ENCODE measurements at regions not wholly inside any gene's neighbourhood (a gene's known extent, or its start where the extent isn't known, plus 50 kb on each side); places are given as distances from the start of the nearest gene placed in this dataset.

DNA sequence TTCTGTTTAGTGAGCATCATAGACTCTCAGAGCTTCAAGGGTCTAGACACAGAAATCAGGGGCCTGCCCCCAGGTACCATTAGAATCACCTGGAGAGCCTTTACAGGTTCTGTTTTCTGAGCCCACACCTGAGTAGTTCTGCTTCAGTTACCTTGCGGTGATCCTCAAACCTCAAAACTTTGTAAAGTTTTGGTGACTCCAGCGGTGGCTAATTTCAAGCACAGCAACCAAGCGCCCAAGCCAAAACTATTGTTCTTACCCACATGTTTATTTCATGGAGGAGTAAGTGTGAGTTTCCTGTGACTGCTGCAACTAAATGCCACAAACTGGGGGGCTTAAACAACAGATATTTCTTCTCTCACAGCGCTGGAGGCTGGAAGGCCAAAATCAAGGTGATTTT is 108.9 kb downstream of the FOXD1 start:
- Histone ChIP-seq H3K27ac (ENCODE audit: low read length) (no peak overlapping the region), H3K27me3 (ENCODE audit: control insufficient read depth, insufficient read depth, low read length) (no peaks in the 10 kb centered on the region), H3K4me3 (ENCODE audit: low read length) (no peak overlapping the region), H3K4me1 (ENCODE audit: control insufficient read depth, insufficient read depth, low read length) (no peaks in the 10 kb centered on the region), H3K36me3 (ENCODE audit: control insufficient read depth, insufficient read depth, low read length) (no peaks in the 10 kb centered on the region), H3K9me3 (ENCODE audit: control insufficient read depth, insufficient read depth, low read length) (no peaks in the 10 kb centered on the region)
- whole genome bisulfite sequencing (ENCODE audit: insufficient coverage, insufficient read length): no CpG with 5 or more reads among the region's 4 CpGs
- DNase-seq (ENCODE audit: low read depth, low spot score): no peak

DNA sequence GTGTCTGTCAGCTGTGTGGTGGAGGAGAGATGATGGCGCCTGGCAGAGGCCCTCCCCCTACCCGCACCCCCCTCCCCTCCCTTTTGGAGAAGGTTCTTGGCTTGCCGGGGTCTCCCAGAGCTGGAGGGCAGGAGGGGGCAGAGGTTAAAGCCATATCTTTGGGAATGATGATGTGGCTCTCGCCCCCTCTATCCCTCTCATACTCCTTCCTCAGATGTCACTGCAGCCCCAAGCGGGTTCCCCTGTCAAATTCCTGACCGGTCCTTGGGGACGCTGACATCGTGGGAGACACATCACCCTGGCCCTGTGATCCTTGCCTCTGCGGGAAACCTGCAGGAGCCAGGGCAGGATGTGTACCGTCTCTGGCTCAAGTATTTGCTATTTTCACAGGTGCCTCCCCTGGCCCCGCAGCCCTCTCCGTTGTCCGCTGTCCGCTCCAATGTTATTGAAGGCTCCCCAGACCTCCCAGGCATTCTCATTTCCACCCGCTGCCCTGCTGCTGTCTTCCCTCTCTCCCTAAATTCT is 109.5 kb downstream of the FOXD1 start:
- no peak overlapping the region for H3K27ac ChIP-seq (ENCODE audit: low read length)
- H3K4me3 ChIP-seq (ENCODE audit: low read length): no peak overlapping the region
- WGBS (ENCODE audit: insufficient coverage, insufficient read length): no CpG with 5 or more reads among the region's 15 CpGs
- DNase-seq (ENCODE audit: low read depth, low spot score): no peak
- H3K9me3 ChIP-seq (ENCODE audit: control insufficient read depth, insufficient read depth, low read length): no peaks in the 10 kb centered on the region
- no peaks in the 10 kb centered on the region for H3K27me3 ChIP-seq (ENCODE audit: control insufficient read depth, insufficient read depth, low read length)
- H3K36me3 ChIP-seq (ENCODE audit: control insufficient read depth, insufficient read depth, low read length): no peaks in the 10 kb centered on the region
- no peaks in the 10 kb centered on the region for H3K4me1 ChIP-seq (ENCODE audit: control insufficient read depth, insufficient read depth, low read length)

DNA sequence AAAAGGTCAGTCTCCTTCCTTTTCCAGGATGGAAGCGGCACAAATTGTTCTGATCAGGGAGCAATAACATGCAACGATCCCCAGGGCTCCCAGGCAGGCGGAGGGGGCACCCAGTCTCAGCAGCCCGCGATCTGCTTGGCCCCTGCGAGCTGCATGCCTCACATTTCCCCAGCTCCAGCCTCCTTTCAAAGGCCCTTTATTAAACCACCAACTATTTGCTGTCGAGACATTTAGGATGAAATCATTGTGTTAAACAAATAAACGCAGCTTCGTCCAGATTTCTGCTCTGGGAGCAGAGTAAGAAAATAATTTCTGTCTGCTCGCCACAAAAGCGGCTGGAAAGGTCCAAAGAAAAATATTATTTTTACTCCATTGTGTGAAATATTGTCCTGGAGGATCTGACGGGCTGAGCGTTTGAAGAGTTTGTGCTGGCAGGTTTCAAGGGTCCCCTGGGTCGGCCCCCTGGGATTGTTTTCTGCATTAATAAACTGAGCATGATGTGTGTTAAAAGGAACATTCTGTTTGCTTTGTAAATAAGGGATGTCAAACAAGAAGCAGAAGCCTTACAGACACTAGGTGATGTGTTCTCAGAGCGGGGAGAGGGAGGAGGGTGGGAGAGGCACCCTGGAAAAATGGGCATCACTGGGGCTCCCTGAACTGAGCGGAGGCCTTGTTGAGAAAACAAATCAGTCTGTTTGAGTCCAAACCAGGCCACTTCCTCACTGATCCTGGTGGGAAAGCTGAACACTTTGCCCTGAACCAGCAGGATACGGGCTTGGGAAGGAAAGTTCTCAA is 110.1 kb downstream of the FOXD1 start:
- no CpG with 5 or more reads among the region's 17 CpGs for WGBS (ENCODE audit: insufficient coverage, insufficient read length)
- Histone ChIP-seq H3K4me1 (ENCODE audit: control insufficient read depth, insufficient read depth, low read length) (no peaks in the 10 kb centered on the region), H3K9me3 (ENCODE audit: control insufficient read depth, insufficient read depth, low read length) (no peaks in the 10 kb centered on the region), H3K27me3 (ENCODE audit: control insufficient read depth, insufficient read depth, low read length) (no peaks in the 10 kb centered on the region), H3K4me3 (ENCODE audit: low read length) (no peak overlapping the region), H3K36me3 (ENCODE audit: control insufficient read depth, insufficient read depth, low read length) (no peaks in the 10 kb centered on the region), H3K27ac (ENCODE audit: low read length) (no peak overlapping the region)
- DNase-seq (ENCODE audit: low read depth, low spot score): no peak

DNA sequence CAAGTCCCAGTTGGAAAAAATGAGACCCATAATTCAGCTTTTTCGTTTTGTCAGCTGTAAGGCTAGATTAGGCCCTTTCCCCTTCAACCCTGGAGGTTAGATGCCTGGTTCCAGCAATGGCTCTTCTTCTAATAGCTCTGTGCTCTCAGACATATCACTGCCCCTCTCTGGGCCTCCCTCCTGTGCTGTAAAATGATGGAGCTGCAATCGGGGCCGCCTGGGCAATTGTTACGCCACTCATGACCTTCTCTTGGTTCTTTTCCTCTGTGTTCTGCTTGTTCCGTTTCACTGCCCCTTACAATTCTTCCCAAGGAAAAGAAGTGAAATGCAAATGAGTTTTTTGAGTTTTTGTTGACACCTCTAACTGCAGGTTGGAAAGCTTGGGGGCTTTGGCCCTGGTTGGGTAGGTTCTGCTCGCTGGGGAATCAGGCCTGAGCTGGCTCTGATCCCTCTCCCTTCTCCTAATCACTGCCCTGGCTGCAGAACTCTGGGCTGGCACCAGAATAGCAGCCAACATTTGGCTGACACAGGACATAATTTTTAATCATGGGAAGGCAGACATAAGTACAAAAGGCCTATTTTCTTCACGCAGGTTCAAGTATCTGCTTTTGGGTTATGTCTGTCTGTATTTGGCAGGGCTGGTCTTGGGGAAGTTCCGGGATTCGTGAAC is 110.9 kb downstream of the FOXD1 start:
- Histone ChIP-seq H3K4me1 (ENCODE audit: control insufficient read depth, insufficient read depth, low read length) (no peaks in the 10 kb centered on the region), H3K27ac (ENCODE audit: low read length) (no peak overlapping the region), H3K27me3 (ENCODE audit: control insufficient read depth, insufficient read depth, low read length) (no peaks in the 10 kb centered on the region), H3K36me3 (ENCODE audit: control insufficient read depth, insufficient read depth, low read length) (no peaks in the 10 kb centered on the region), H3K9me3 (ENCODE audit: control insufficient read depth, insufficient read depth, low read length) (no peaks in the 10 kb centered on the region), H3K4me3 (ENCODE audit: low read length) (no peak overlapping the region)
- WGBS (ENCODE audit: insufficient coverage, insufficient read length): no CpG with 5 or more reads among the region's 9 CpGs
- DNase-seq (ENCODE audit: low read depth, low spot score): no peak

DNA sequence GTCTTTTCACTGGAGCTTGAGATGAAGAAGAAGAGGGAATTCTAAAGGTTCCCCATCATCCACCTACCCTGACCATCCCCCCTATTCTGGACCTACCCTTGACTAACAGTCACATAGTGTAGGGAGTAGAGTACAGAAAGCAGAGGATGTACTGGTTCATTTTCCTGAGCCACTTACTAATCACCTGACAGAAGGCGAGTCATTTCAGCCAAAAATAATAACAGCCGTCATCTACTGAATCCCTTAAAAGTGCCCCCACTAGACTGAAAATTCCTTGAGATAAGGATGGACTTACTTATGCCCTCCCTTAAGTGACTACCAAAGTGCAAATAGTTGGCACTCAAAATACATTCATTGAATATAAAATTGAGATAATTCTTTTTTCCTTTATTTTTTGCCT is 112.2 kb downstream of the FOXD1 start:
- no peak for DNase-seq (ENCODE audit: low read depth, low spot score)
- Histone ChIP-seq H3K4me1 (ENCODE audit: control insufficient read depth, insufficient read depth, low read length) (no peaks in the 10 kb centered on the region), H3K27me3 (ENCODE audit: control insufficient read depth, insufficient read depth, low read length) (no peaks in the 10 kb centered on the region), H3K9me3 (ENCODE audit: control insufficient read depth, insufficient read depth, low read length) (no peaks in the 10 kb centered on the region), H3K27ac (ENCODE audit: low read length) (no peak overlapping the region), H3K4me3 (ENCODE audit: low read length) (no peak overlapping the region), H3K36me3 (ENCODE audit: control insufficient read depth, insufficient read depth, low read length) (no peaks in the 10 kb centered on the region)
- no CpG with 5 or more reads among the region's 2 CpGs for WGBS (ENCODE audit: insufficient coverage, insufficient read length)

DNA sequence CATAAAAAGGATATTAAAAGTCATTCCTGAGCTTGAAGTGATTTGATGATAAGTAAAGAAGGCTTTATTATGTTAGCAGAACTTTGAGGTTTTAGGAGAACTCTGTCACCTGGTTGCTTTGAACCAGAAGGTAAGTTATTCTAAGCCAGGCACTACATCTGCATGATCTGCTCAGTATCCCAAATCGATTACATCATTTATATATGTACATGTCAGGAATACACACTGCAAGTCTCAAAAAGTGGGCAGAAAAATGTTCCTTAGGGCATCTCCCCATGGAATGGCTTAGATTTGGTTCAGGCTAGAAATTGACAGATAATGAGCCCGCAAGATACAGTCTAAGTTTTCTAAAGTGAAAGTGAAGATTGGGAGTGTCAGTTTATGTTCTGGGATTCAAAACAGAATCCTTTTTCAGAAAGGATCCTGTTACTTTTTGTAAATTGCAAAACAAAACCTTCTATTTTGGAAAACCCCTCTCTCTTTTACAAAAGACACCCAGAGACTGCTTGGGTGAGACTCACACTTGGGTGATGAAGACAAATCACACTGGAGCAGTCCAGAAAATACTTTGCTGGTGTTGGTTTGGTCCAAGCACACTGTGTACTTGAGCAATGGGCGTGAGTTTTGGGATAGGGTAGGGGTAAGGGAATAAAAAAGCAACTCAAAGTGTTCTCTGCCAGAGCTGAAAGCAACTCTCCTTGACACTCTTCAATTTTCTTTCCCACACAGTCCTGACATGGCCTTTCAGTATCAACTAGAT is 114.5 kb downstream of the FOXD1 start:
- no CpG with 5 or more reads among the region's 3 CpGs for WGBS (ENCODE audit: insufficient coverage, insufficient read length)
- H3K27ac ChIP-seq (ENCODE audit: low read length): no peak overlapping the region
- H3K27me3 ChIP-seq (ENCODE audit: control insufficient read depth, insufficient read depth, low read length): no peaks in the 10 kb centered on the region
- H3K4me3 ChIP-seq (ENCODE audit: low read length): no peak overlapping the region
- H3K4me1 ChIP-seq (ENCODE audit: control insufficient read depth, insufficient read depth, low read length): no peaks in the 10 kb centered on the region
- DNase-seq (ENCODE audit: low read depth, low spot score): no peak
- H3K9me3 ChIP-seq (ENCODE audit: control insufficient read depth, insufficient read depth, low read length): no peaks in the 10 kb centered on the region
- H3K36me3 ChIP-seq (ENCODE audit: control insufficient read depth, insufficient read depth, low read length): no peaks in the 10 kb centered on the region

DNA sequence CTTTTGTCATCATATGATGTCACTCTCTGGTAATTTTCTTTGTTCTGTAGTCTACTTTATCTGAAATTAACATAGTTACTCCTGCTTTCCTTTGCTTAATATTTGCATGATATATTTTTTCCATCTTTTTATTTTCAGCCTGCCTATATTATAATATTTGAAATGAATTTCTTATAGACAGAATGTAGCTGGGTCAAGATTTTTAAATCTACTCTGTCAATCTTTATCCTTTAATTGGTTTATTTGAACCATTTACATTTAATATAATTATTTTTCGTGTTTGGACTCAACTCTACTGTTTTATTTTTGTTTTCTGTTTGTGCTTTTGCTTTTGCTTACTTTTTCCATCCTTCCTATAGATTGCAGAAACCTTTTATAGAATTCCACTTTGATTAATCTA is 118.0 kb downstream of the FOXD1 start:
- Histone ChIP-seq H3K4me1 (ENCODE audit: control insufficient read depth, insufficient read depth, low read length) (no peaks in the 10 kb centered on the region), H3K4me3 (ENCODE audit: low read length) (no peak overlapping the region), H3K27me3 (ENCODE audit: control insufficient read depth, insufficient read depth, low read length) (no peaks in the 10 kb centered on the region), H3K9me3 (ENCODE audit: control insufficient read depth, insufficient read depth, low read length) (no peaks in the 10 kb centered on the region), H3K36me3 (ENCODE audit: control insufficient read depth, insufficient read depth, low read length) (no peaks in the 10 kb centered on the region), H3K27ac (ENCODE audit: low read length) (no peak overlapping the region)
- no CpG with 5 or more reads among the region's 1 CpG for WGBS (ENCODE audit: insufficient coverage, insufficient read length)
- DNase-seq (ENCODE audit: low read depth, low spot score): no peak

DNA sequence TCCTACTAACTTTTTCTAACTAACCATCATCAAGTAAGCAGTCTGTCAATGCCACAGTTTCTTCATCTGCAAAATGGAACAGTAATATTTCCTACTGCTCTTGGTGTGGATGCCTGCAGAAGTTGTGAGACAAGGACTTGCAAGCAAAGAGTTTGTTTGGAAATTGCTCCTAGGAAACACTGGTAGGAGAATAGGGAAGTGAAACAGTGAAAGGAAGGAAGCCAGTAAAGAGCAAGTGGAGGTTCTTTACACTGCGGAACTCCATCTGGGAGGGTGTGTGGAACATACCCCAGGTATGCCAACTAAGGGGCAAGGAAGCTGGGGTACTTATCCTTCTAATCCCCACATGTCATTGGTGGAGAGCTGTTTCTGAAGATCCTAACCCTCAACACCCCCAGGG is 119.9 kb downstream of the FOXD1 start:
- Histone ChIP-seq H3K9me3 (ENCODE audit: control insufficient read depth, insufficient read depth, low read length) (no peaks in the 10 kb centered on the region), H3K4me3 (ENCODE audit: low read length) (no peak overlapping the region), H3K27ac (ENCODE audit: low read length) (no peak overlapping the region), H3K4me1 (ENCODE audit: control insufficient read depth, insufficient read depth, low read length) (no peaks in the 10 kb centered on the region; the same call in 1 of the 2 replicates), H3K36me3 (ENCODE audit: control insufficient read depth, insufficient read depth, low read length) (no peaks in the 10 kb centered on the region), H3K27me3 (ENCODE audit: control insufficient read depth, insufficient read depth, low read length) (no peaks in the 10 kb centered on the region)
- WGBS (ENCODE audit: insufficient coverage, insufficient read length): no CpG with 5 or more reads among the region's 1 CpG
- no peak for DNase-seq (ENCODE audit: low read depth, low spot score)

DNA sequence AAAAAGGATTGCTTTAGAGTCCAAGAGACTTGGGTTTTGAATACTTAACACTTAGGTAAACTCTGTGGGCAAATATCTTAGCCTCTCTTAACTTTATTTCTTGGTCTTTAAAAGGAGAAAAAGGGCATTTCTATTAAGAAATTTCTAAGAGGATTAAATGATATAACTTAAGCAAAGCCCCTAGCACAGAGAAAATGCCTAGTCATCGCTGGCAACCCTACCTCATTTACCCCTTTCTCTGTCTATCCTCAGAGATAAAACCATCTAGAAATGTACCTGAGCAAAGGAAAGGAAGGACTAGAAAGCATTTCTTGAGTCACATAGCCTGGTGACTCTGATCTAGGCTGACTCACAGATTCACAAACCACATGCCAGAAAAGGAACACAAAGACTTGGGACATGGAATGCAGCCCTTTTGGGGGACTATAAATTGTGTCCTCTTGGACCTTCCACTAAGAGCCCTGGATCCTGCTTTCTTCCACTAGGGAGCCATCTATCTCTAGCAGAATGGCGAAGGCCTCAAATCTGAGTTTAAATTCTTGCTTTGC is 120.6 kb downstream of the FOXD1 start:
- H3K4me1 ChIP-seq (ENCODE audit: control insufficient read depth, insufficient read depth, low read length): no peaks in the 10 kb centered on the region; the same call in 1 of the 2 replicates
- no peaks in the 10 kb centered on the region for H3K9me3 ChIP-seq (ENCODE audit: control insufficient read depth, insufficient read depth, low read length)
- WGBS (ENCODE audit: insufficient coverage, insufficient read length): no CpG with 5 or more reads among the region's 2 CpGs
- H3K4me3 ChIP-seq (ENCODE audit: low read length): no peak overlapping the region
- DNase-seq (ENCODE audit: low read depth, low spot score): no peak
- H3K36me3 ChIP-seq (ENCODE audit: control insufficient read depth, insufficient read depth, low read length): no peaks in the 10 kb centered on the region
- H3K27ac ChIP-seq (ENCODE audit: low read length): no peak overlapping the region
- no peaks in the 10 kb centered on the region for H3K27me3 ChIP-seq (ENCODE audit: control insufficient read depth, insufficient read depth, low read length)

DNA sequence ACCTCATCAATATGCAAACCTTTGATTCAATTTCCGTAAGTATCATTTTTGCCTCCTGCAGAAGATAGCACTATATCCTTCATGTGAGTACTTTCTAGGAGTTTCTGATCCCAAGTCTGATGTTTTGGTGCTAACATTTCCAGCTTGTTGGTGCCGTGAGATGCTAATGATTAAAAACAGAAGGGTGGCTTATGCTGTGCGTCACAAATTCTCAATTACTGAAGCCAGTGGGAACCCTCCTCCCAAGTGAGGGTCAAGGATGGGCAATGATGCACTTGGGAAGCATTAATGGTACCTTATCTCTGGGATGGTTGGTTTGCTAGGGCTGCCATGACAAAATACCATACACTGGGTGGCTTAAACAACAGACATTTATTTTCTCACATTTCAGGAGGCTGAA is 123.0 kb downstream of the FOXD1 start:
- H3K36me3 ChIP-seq (ENCODE audit: control insufficient read depth, insufficient read depth, low read length): no peaks in the 10 kb centered on the region
- no CpG with 5 or more reads among the region's 3 CpGs for WGBS (ENCODE audit: insufficient coverage, insufficient read length)
- no peak overlapping the region for H3K27ac ChIP-seq (ENCODE audit: low read length)
- no peaks in the 10 kb centered on the region for H3K9me3 ChIP-seq (ENCODE audit: control insufficient read depth, insufficient read depth, low read length)
- no peak for DNase-seq (ENCODE audit: low read depth, low spot score)
- H3K4me1 ChIP-seq (ENCODE audit: control insufficient read depth, insufficient read depth, low read length): peaks cover 4% of the 10 kb centered on the region; the same call in 1 of the 2 replicates
- H3K4me3 ChIP-seq (ENCODE audit: low read length): no peak overlapping the region
- no peaks in the 10 kb centered on the region for H3K27me3 ChIP-seq (ENCODE audit: control insufficient read depth, insufficient read depth, low read length)
